ENCODE measurements at regions not wholly inside any gene's neighbourhood (a gene's known extent, or its start where the extent isn't known, plus 50 kb on each side); places are given as distances from the start of the nearest gene placed in this dataset.

DNA sequence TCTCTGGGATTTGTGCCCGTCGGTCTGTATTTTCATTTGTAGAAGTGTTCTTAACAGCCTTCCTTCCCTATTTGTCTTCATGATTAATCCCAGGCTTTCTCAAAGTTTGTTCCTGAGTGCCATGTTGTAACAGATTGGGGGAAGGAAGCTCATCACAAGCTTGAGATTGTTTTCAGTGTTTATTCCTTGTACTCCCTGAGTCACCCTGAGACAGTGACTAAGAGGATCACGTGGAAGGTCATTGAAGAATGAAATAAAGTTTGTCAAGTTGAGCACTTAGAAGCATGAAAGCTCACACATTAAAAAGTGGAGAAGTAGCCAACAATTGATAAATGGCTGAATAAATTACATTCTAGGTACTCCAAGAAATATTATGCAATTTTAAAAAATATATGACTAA lies 153.5 kb upstream of the FAM241A start:
- TF ChIP-seq POLR2A (IDR thresholded peaks at IDR 0.05): no peak
- no peak for TF ChIP-seq CTCF (IDR thresholded peaks at IDR 0.05)
- DNase-seq: peak in 1 of 4 donors; percentile 5
- Histone ChIP-seq H3K4me3 (no peak overlapping the region), H3K36me3 (replicated peaks in 1 of 2; ENCODE audit: insufficient read depth in 1 of 2, low read depth in 2 of 2) (no peaks in the 10 kb centered on the region), H3K27ac (no peak overlapping the region), H3K4me1 (no peaks in the 10 kb centered on the region), H3K9me3 (no peaks in the 10 kb centered on the region), H3K27me3 (no peaks in the 10 kb centered on the region)
- intact Hi-C loops (cut with DNase I): no loop called here
- WGBS, 2 donors: 27 to 42% methylated on average over 3 of the region's 3 CpGs
- ATAC-seq: no peak

- ATAC-seq (no peak), DNase-seq (no peak)
- H3K27ac ChIP-seq: no peak overlapping the region
- TF ChIP-seq CTCF (IDR thresholded peaks at IDR 0.05): no peak
- no peak for TF ChIP-seq POLR2A (IDR thresholded peaks at IDR 0.05)
- H3K4me3 ChIP-seq: no peak overlapping the region
- H3K9me3 ChIP-seq: no peaks in the 10 kb centered on the region
- H3K27me3 ChIP-seq: no peaks in the 10 kb centered on the region
- intact Hi-C loops (cut with DNase I): no loop called here
- WGBS, 2 donors: 47 to 57% methylated on average over 7 of the region's 7 CpGs
- H3K36me3 ChIP-seq (replicated peaks in 1 of 2; ENCODE audit: insufficient read depth in 1 of 2, low read depth in 2 of 2): no peaks in the 10 kb centered on the region
- no peaks in the 10 kb centered on the region for H3K4me1 ChIP-seq
Observed at GRCh38 chr4:111992351-111993168, 152.7 kb upstream of the FAM241A start.

DNA sequence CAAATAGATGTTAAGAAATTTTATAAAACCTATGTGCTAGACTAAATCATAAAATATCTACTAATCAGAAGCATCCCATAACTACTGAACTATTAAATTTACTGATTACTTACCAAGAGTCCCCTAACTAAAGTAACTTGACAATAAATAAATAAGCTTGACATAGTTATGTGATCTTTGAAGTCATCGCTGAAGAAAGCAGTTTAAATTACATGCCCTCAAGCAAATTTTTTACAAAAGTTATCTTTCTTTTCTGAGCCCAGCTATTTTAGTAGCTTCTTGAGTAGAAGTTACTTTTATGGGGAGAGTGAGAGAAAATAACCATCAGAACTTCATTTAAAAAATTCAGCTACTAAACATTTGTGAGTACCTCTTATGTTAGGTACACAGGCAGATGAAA lies 150.9 kb upstream of the FAM241A start:
- no peak for ATAC-seq
- H3K4me3 ChIP-seq: no peak overlapping the region
- no peaks in the 10 kb centered on the region for H3K9me3 ChIP-seq
- TF ChIP-seq POLR2A (IDR thresholded peaks at IDR 0.05) (no peak), CTCF (IDR thresholded peaks at IDR 0.05) (no peak)
- intact Hi-C loops (cut with DNase I): no loop called here
- H3K36me3 ChIP-seq (replicated peaks in 1 of 2; ENCODE audit: insufficient read depth in 1 of 2, low read depth in 2 of 2): no peaks in the 10 kb centered on the region
- WGBS, 2 donors: 78 to 89% methylated on average over 1 of the region's 1 CpG
- H3K27me3 ChIP-seq: no peaks in the 10 kb centered on the region
- H3K27ac ChIP-seq: no peak overlapping the region
- DNase-seq: no peak
- no peaks in the 10 kb centered on the region for H3K4me1 ChIP-seq

DNA sequence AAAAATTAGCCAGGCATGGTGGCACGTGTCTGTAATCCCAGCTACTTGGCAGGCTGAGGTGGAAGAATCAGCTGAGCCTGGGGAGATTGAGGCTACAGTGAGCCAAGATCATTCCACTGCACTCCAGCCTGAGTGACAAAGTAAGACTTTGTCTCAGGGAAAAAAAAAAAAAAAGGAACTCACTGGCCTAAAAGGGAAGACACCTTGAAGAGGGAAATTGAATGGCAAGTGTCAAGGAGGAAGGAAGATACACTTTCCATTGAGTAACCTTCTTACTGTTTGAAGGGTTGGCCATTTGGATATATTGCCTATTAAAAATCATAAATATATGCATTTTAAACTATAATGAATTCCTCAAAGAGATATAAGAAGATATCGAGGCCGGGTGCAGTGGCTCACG lies 147.5 kb upstream of the FAM241A start:
- H3K27me3 ChIP-seq: no peaks in the 10 kb centered on the region
- WGBS, 2 donors: 59 to 66% methylated on average over 4 of the region's 4 CpGs
- intact Hi-C loops (cut with DNase I): no loop called here
- no peak for TF ChIP-seq CTCF (IDR thresholded peaks at IDR 0.05)
- no peak for TF ChIP-seq POLR2A (IDR thresholded peaks at IDR 0.05)
- no peaks in the 10 kb centered on the region for H3K9me3 ChIP-seq
- H3K4me1 ChIP-seq: no peaks in the 10 kb centered on the region
- H3K27ac ChIP-seq: no peak overlapping the region
- no peak for ATAC-seq
- H3K4me3 ChIP-seq: no peak overlapping the region
- DNase-seq: no peak
- no peaks in the 10 kb centered on the region for H3K36me3 ChIP-seq (replicated peaks in 1 of 2; ENCODE audit: insufficient read depth in 1 of 2, low read depth in 2 of 2)

GRCh38 chr4:111999801-112000200 lies 145.5 kb upstream of the FAM241A start:
- Histone ChIP-seq H3K27ac (no peak overlapping the region), H3K27me3 (no peaks in the 10 kb centered on the region), H3K4me3 (no peak overlapping the region), H3K4me1 (no peaks in the 10 kb centered on the region), H3K36me3 (replicated peaks in 1 of 2; ENCODE audit: insufficient read depth in 1 of 2, low read depth in 2 of 2) (no peaks in the 10 kb centered on the region), H3K9me3 (no peaks in the 10 kb centered on the region)
- no peak for TF ChIP-seq POLR2A (IDR thresholded peaks at IDR 0.05)
- TF ChIP-seq CTCF (IDR thresholded peaks at IDR 0.05): no peak
- DNase-seq (no peak), ATAC-seq (no peak)
- intact Hi-C loops (cut with DNase I): no loop called here
- 58 to 66% methylated on average over 3 of the region's 3 CpGs for WGBS, 2 donors
